Gastroesophageal sphincter (tissue), 4 donors: ENCODE measurements at regions not wholly inside any gene's neighbourhood (a gene's known extent, or its start where the extent isn't known, plus 50 kb on each side); places are given as distances from the start of the nearest gene placed in this dataset.
"Not testable (repeated sequence)": the region's sequence is repeated elsewhere in the genome, so short reads cannot be mapped to it uniquely, and the experiment has no call there.

Experiments
- ATAC-seq: fragments of 150-250 bp; one replicate; pipeline ENCODE4 v1.9.1; 2016; ENCODE audit warnings: mild to moderate bottlenecking, moderate library complexity
- H3K27ac ChIP-seq, 4 donors: fragments of 200-600 bp; sonication (generic) in 3 of 4; 1 replicate in 3 of 4; 2 replicates in 1 of 4; pipeline ENCODE4 v1.5.1; 2016 to 2019
- H3K27me3 ChIP-seq: fragments of 200-600 bp; sonication (generic); one replicate; pipeline ENCODE4 v1.5.1; 2019
- H3K36me3 ChIP-seq, 2 donors: fragments of 200-600 bp; sonication (generic); one replicate each; pipeline ENCODE4 v1.5.1; 2019; ENCODE audit warnings: control low read depth in 1 of 2
- H3K4me1 ChIP-seq, 3 donors: fragments of 200-600 bp; sonication (generic); 1 replicate in 2 of 3; 2 replicates in 1 of 3; pipeline ENCODE4 v1.5.1; 2016 to 2019; ENCODE audit warnings: control low read depth in 2 of 3
- H3K4me3 ChIP-seq, 2 donors: fragments of 200-600 bp; sonication (generic); one replicate each; pipeline ENCODE4 v1.5.1; 2019; ENCODE audit warnings: mild to moderate bottlenecking in 1 of 2, moderate library complexity in 1 of 2
- H3K9me3 ChIP-seq, 3 donors: fragments of 200-600 bp; sonication (generic); one replicate each; pipeline ENCODE4 v1.5.1; 2017 to 2019; ENCODE audit warnings: control low read depth in 2 of 3
- CTCF ChIP-seq, 4 experiments: fragments of 200-600 bp in 2 of 4; fragments of 450-650 bp in 2 of 4; sonication (generic) in 1 of 4; IDR thresholded peaks; one replicate each; pipeline ENCODE4 v1.5.1; 2017 to 2019; ENCODE audit warnings: antibody characterized with exemption in 4 of 4, mild to moderate bottlenecking in 2 of 4, moderate library complexity in 2 of 4
- EP300 ChIP-seq: sonication (generic); formaldehyde crosslinking; IDR thresholded peaks from one replicate; pipeline ENCODE4 v1.6.1; 2017; ENCODE audit warnings: antibody characterized with exemption, mild to moderate bottlenecking
- POLR2A ChIP-seq, 2 donors: fragments of 450-650 bp; IDR thresholded peaks; one replicate each; pipeline ENCODE4 v1.6.1; 2017; ENCODE audit warnings: antibody characterized with exemption in 2 of 2, mild to moderate bottlenecking in 2 of 2, moderate library complexity in 1 of 2
- POLR2AphosphoS5 ChIP-seq: sonication (generic); formaldehyde crosslinking; IDR thresholded peaks from one replicate; pipeline ENCODE4 v1.6.1; 2017; ENCODE audit warnings: antibody characterized with exemption
- WGBS, 2 donors: methylation state at CpG; one replicate each; pipeline ENCODE4 v1.1.5; 2018; ENCODE audit warnings: low coverage in 1 of 2; 5-methylcytosine and 5-hydroxymethylcytosine counted together

GRCh38 chr4:146053891-146054290 lies 115.3 kb upstream of the ZNF827 start:
- H3K4me1 ChIP-seq = no peaks in the 10 kb centered on the region
- no peak overlapping the region for H3K4me3 ChIP-seq
- H3K27ac ChIP-seq = no peak overlapping the region
- no peaks in the 10 kb centered on the region for H3K36me3 ChIP-seq
- H3K27me3 ChIP-seq = peaks cover 6% of the 10 kb centered on the region
- no peak for ATAC-seq
- TF ChIP-seq EP300 (no peak), POLR2A (IDR thresholded peaks at IDR 0.05) (no peak), POLR2AphosphoS5 (no peak), CTCF (IDR thresholded peaks at IDR 0.05) (no peak)
- 100% methylated on average over 1 of the region's 1 CpG for WGBS, 2 donors
- H3K9me3 ChIP-seq = no peaks in the 10 kb centered on the region

GRCh38 chr4:146051728-146052391 lies 113.2 kb upstream of the ZNF827 start:
- ATAC-seq = no peak
- peaks cover 0 to 15% (median 0%) of the 10 kb centered on the region in 3 donors for H3K9me3 ChIP-seq

GRCh38 chr4:146051223-146051622 lies 112.6 kb upstream of the ZNF827 start:
- no peak overlapping the region for H3K27ac ChIP-seq
- no peaks in the 10 kb centered on the region for H3K4me1 ChIP-seq
- no peak for TF ChIP-seq POLR2AphosphoS5
- TF ChIP-seq POLR2A (IDR thresholded peaks at IDR 0.05) = no peak
- no peak for TF ChIP-seq CTCF (IDR thresholded peaks at IDR 0.05)
- no peak for TF ChIP-seq EP300
- peaks cover 0 to 15% (median 0%) of the 10 kb centered on the region in 3 donors for H3K9me3 ChIP-seq
- ATAC-seq = no peak
- H3K36me3 ChIP-seq = no peaks in the 10 kb centered on the region
- H3K4me3 ChIP-seq = no peak overlapping the region
- no peaks in the 10 kb centered on the region for H3K27me3 ChIP-seq

More at GRCh38 chr4:146051728-146052391, 113.2 kb upstream of the ZNF827 start:
- H3K36me3 ChIP-seq = no peaks in the 10 kb centered on the region
- H3K4me3 ChIP-seq = no peak overlapping the region
- WGBS, 2 donors = 57 to 77% methylated on average over 3 of the region's 3 CpGs
- TF ChIP-seq CTCF (IDR thresholded peaks at IDR 0.05) (no peak), POLR2A (IDR thresholded peaks at IDR 0.05) (no peak), EP300 (no peak), POLR2AphosphoS5 (no peak)
- no peaks in the 10 kb centered on the region for H3K27me3 ChIP-seq
- no peaks in the 10 kb centered on the region for H3K4me1 ChIP-seq
- no peak overlapping the region for H3K27ac ChIP-seq

GRCh38 chr4:146049802-146050201 lies 111.2 kb upstream of the ZNF827 start:
- Histone ChIP-seq H3K27me3 (no peaks in the 10 kb centered on the region), H3K36me3 (no peaks in the 10 kb centered on the region), H3K9me3 (peaks cover 0 to 15% (median 0%) of the 10 kb centered on the region in 3 donors), H3K27ac (no peak overlapping the region), H3K4me3 (no peak overlapping the region), H3K4me1 (no peaks in the 10 kb centered on the region)
- TF ChIP-seq CTCF (IDR thresholded peaks at IDR 0.05) = no peak
- no peak for TF ChIP-seq POLR2A (IDR thresholded peaks at IDR 0.05)
- TF ChIP-seq EP300 = no peak
- TF ChIP-seq POLR2AphosphoS5 = no peak
- ATAC-seq = no peak
- WGBS, 2 donors = 80 to 92% methylated on average over 3 to 4 of the region's 4 CpGs

- peaks cover 0 to 15% (median 0%) of the 10 kb centered on the region in 3 donors for H3K9me3 ChIP-seq
- H3K4me1 ChIP-seq, H3K4me3 ChIP-seq, H3K27me3 ChIP-seq, H3K27ac ChIP-seq, H3K36me3 ChIP-seq, ATAC-seq: not testable (repeated sequence)
- 80% methylated on average over 1 of the region's 8 CpGs; no CpG with 5 or more reads in 1 of the 2 donors for WGBS, 2 donors
Measured at GRCh38 chr4:146047768-146048167, 109.1 kb upstream of the ZNF827 start.
